ACC112 (cell line): ENCODE measurements at regions not wholly inside any gene's neighbourhood (a gene's known extent, or its start where the extent isn't known, plus 50 kb on each side); places are given as distances from the start of the nearest gene placed in this dataset.
A peak's percentile ranks its signal among the peaks of the same experiment; 100 is the strongest.

Experiments used
- H2AFZ ChIP-seq: fragments of 200-600 bp; sonication (generic); one replicate; pipeline ENCODE4 v1.6.0; 2017; ENCODE audit warnings: antibody characterized with exemption, low read length; ENCODE audit not compliant: unreplicated experiment
- H3K27ac ChIP-seq: fragments of 200-600 bp; sonication (generic); 2 replicates; pipeline ENCODE4 v1.5.1; 2014; ENCODE audit warnings: low read depth, mild to moderate bottlenecking, antibody characterized with exemption, low read length, moderate library complexity
- H3K27me3 ChIP-seq: fragments of 200-600 bp; sonication (generic); 2 replicates; pipeline ENCODE4 v1.6.1; 2014; ENCODE audit warnings: mild to moderate bottlenecking, antibody characterized with exemption, low read length, moderate library complexity, mixed read lengths; ENCODE audit not compliant: insufficient read depth
- H3K36me3 ChIP-seq: fragments of 200-600 bp; sonication (generic); 2 replicates; pipeline ENCODE4 v1.6.1; 2016; ENCODE audit warnings: mild to moderate bottlenecking, antibody characterized with exemption, low read length, moderate library complexity, mixed read lengths; ENCODE audit not compliant: insufficient read depth
- H3K4me1 ChIP-seq: fragments of 200-600 bp; sonication (generic); one replicate; pipeline ENCODE4 v1.6.1; 2016; ENCODE audit warnings: low read length, mixed read lengths; ENCODE audit not compliant: insufficient read depth, unreplicated experiment, control insufficient read depth
- H3K4me3 ChIP-seq: fragments of 200-600 bp; sonication (generic); 2 replicates; pipeline ENCODE4 v1.5.1; 2014; ENCODE audit warnings: mild to moderate bottlenecking, low read depth, low read length
- H3K79me2 ChIP-seq: fragments of 200-600 bp; sonication (generic); one replicate; pipeline ENCODE4 v1.6.0; 2016; ENCODE audit warnings: low read length; ENCODE audit not compliant: control insufficient read depth, unreplicated experiment, insufficient read depth

DNA sequence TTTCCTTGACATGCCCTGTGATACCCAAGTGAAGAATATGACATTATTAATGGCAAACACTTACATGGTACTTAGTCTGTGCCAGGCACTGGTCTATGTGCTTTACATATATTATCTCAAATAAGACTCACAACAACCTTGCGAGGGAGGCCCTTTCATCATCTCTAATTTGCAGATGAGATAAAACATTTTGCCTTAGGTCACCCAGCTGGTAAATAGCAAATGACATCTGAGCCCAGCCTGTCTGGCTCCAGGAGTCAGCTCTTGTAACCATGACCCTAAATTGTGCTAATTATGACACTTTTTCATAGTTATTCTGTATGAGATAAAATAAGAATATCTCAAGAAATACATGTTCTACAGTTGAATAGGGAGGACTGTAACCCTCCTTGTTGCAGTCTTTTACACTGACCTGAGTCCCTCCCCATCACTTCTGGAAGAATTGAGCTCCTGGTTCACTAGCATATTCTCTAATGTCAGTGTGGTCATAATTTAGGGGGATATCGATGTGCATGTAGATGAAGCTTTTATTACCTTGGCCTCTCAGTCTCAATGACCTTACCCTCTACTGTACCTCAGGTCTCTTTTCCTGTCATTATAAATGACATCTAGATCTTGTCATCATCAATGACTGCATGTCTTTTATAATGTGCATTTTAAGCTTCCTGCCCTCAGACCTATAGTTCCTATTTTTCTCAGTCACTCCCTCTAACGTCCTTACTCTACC, 126.1 kb upstream of the HAPLN1 start:
- Histone ChIP-seq H3K4me1 (peaks cover 9% of the 10 kb centered on the region), H3K27me3 (no peaks in the 10 kb centered on the region), H2AFZ (no peak overlapping the region), H3K36me3 (no peaks in the 10 kb centered on the region), H3K27ac (no peak overlapping the region), H3K4me3 (no peak overlapping the region), H3K79me2 (no peaks in the 10 kb centered on the region)

DNA sequence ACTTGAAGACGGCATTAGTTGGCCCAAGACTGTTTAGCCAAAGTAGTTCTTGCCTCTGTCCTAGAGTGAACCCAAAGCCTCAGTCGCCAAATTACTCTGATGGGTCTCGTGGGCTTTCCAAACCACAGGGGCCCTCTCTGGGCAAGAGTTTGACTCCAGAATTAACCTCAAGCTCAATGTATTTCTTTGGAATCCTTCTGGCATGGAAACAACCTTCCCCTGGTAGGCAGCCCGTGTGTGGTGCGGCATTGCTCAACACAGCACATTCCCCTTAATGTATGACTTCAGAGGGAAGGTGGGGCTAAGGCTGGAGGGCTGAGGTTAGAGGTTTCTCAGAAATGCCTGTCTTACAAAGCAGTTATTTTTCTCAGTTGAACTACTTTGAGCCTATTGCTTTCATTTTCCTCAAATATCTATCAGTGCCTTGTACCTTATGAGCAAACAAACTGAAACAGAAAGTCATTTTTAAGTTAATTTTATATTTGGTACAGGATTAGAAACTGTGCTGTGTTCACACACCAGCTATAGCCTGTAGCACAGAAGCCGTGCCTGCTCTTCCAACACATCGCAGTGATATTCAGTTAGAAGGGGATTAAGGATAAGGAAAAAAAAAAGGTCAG, 123.9 kb upstream of the HAPLN1 start:
- Histone ChIP-seq H3K27ac (peak overlapping the region; percentile 25; the same call in 1 of the 2 replicates), H3K4me1 (peaks cover 9% of the 10 kb centered on the region), H2AFZ (peak overlapping the region; percentile 11), H3K27me3 (no peaks in the 10 kb centered on the region), H3K4me3 (peak overlapping the region; percentile 51), H3K36me3 (no peaks in the 10 kb centered on the region), H3K79me2 (no peaks in the 10 kb centered on the region)

DNA sequence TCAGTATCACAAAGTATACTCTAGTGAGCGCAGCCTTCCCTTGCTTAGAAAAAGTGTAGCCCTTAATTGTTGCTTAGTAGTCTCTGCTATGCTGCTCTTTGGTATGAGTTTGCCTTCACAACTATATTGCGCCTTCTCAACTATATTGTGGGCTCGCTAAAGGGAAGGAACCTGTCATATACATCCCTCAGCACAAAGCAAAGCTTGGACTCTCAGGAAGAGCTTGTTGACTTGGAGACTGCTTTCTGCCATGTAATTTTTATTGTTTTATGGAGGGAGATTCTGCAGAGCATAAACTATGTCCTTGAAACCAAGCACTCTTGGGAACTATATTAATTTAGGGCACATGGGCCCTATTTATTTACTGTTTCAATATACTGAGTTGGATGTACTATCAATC, 119.1 kb upstream of the HAPLN1 start:
- no peaks in the 10 kb centered on the region for H3K36me3 ChIP-seq
- H2AFZ ChIP-seq = no peak overlapping the region
- H3K79me2 ChIP-seq = no peaks in the 10 kb centered on the region
- no peaks in the 10 kb centered on the region for H3K27me3 ChIP-seq
- no peak overlapping the region for H3K4me3 ChIP-seq
- H3K4me1 ChIP-seq = peaks cover 6% of the 10 kb centered on the region
- no peak overlapping the region for H3K27ac ChIP-seq

GRCh38 chr5:83839256-83839655, 118.6 kb upstream of the HAPLN1 start:
- H3K79me2 ChIP-seq = no peaks in the 10 kb centered on the region
- no peak overlapping the region for H3K27ac ChIP-seq
- H3K36me3 ChIP-seq = no peaks in the 10 kb centered on the region
- no peak overlapping the region for H2AFZ ChIP-seq
- no peaks in the 10 kb centered on the region for H3K27me3 ChIP-seq
- H3K4me1 ChIP-seq = peaks cover 3% of the 10 kb centered on the region
- H3K4me3 ChIP-seq = no peak overlapping the region

GRCh38 chr5:83837265-83837907, 116.7 kb upstream of the HAPLN1 start:
- Histone ChIP-seq H3K27me3 (no peaks in the 10 kb centered on the region), H2AFZ (peak overlapping the region; percentile 14), H3K4me3 (no peak overlapping the region), H3K36me3 (no peaks in the 10 kb centered on the region), H3K79me2 (no peaks in the 10 kb centered on the region), H3K4me1 (no peaks in the 10 kb centered on the region), H3K27ac (no peak overlapping the region)

DNA sequence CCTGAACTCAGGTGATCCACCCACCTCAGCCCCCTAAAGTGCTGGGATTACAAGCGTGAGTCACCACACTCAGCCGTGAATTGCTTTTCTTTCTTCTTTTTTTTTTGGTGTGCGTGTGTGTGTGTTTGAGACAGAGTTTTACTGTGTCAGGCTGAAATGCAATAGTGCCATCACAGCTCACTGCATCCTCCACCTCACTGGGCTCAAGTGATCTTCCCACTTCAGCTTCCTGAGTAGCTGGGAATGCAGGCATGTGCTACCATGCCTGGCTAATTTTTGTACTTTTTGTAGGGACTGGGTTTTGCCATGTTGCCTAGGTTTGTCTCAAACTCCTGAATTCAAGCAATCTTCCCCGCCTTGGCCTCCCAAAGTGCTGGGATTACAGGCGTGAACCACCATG, 113.7 kb upstream of the HAPLN1 start:
- no peak overlapping the region for H2AFZ ChIP-seq
- no peak overlapping the region for H3K4me3 ChIP-seq
- H3K36me3 ChIP-seq = no peaks in the 10 kb centered on the region
- no peaks in the 10 kb centered on the region for H3K79me2 ChIP-seq
- H3K27me3 ChIP-seq = no peaks in the 10 kb centered on the region
- H3K27ac ChIP-seq = no peak overlapping the region
- H3K4me1 ChIP-seq = no peaks in the 10 kb centered on the region

DNA sequence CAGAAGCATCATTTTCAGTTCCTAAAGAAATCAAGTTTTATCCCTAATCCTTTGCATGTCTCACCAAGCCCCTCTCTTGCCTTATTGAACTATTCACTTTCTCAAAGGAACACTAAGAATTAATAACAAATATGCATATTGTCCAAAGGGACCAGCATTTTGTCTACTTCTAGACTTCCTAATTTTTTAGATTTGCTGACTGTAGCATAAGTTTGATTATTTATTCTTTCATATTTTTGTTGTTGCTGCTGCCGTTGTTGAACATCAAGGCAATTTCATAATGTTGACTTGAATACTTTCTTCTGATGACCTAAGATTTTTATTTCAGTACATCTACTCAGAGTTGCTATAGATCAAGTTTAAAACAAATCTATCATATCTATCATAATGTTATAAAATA, 111.2 kb upstream of the HAPLN1 start:
- H3K4me1 ChIP-seq = peaks cover 6% of the 10 kb centered on the region
- no peak overlapping the region for H2AFZ ChIP-seq

DNA sequence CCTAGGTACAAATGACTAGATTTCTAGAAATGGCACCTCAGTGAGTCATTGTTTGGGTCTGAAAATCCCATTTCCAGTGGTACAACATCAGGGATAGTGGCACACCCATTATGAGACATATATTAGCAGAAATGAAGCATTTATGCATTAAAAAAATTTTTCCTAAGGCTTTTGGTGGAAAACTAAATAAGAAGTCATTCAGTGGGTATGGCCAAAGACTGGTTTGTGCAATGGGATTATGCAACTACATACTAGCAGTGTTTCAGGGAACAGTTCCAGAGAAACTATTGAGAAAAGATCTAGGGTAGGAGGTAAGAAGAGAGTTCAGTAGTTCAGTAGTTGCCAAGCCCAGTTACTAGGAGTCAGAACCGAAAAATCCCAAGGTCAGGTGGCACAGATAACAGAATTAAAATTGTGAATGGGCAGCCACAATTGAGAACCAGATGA, 106.5 kb upstream of the HAPLN1 start:
- Histone ChIP-seq H3K4me1 (peaks cover 6% of the 10 kb centered on the region), H3K36me3 (no peaks in the 10 kb centered on the region), H2AFZ (no peak overlapping the region), H3K27ac (peak overlapping the region; percentile 62), H3K4me3 (no peak overlapping the region), H3K79me2 (no peaks in the 10 kb centered on the region), H3K27me3 (no peaks in the 10 kb centered on the region)

More for the DNA sequence above, 111.2 kb upstream of the HAPLN1 start:
- Histone ChIP-seq H3K79me2 (no peaks in the 10 kb centered on the region), H3K4me3 (no peak overlapping the region), H3K27ac (no peak overlapping the region), H3K27me3 (no peaks in the 10 kb centered on the region), H3K36me3 (no peaks in the 10 kb centered on the region)

DNA sequence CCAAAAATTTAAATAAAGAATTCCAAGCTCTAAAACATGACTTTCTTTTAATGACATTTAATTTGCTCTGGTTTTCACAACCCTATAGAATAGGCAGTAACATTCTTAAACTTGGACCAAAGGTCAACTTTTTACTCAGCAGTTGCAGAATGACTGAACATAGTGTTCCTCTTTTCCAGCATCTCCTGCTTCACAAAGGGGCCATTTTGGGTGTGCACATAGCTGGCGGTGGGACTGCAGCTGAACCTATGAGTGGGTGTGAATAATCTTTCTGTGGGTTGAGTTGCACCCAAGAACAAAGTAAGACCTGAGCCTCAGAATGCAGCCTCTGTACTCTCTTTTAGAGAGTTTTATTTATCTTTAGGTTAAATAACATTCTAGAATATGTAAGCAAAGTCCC, 96.9 kb upstream of the HAPLN1 start:
- no peak overlapping the region for H3K4me3 ChIP-seq

DNA sequence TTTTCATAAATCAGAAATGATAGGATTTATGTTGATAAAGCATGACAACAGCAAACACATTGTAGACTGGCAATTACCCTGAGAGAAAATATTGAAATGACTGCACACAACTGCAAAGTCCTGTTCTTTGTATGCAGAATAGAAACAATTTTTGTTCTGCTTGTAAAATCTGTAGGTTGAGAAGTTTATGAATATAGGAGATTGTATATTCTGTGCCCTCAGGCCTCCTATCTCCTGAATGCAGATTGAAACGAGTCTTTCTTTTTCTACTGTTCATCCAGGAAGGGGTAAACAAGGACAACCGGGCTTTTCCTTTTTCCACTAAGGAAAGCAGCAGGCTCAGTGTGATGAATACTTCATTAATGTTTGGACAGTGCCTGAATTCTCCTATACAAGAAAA, 95.0 kb upstream of the HAPLN1 start:
- no peak overlapping the region for H3K27ac ChIP-seq
- H3K4me1 ChIP-seq = no peaks in the 10 kb centered on the region
- no peak overlapping the region for H3K4me3 ChIP-seq
- H2AFZ ChIP-seq = no peak overlapping the region
- H3K79me2 ChIP-seq = no peaks in the 10 kb centered on the region
- no peaks in the 10 kb centered on the region for H3K27me3 ChIP-seq
- no peaks in the 10 kb centered on the region for H3K36me3 ChIP-seq

More for the DNA sequence above, 96.9 kb upstream of the HAPLN1 start:
- Histone ChIP-seq H2AFZ (no peak overlapping the region), H3K4me1 (no peaks in the 10 kb centered on the region), H3K79me2 (no peaks in the 10 kb centered on the region), H3K27me3 (no peaks in the 10 kb centered on the region), H3K36me3 (no peaks in the 10 kb centered on the region), H3K27ac (no peak overlapping the region)

DNA sequence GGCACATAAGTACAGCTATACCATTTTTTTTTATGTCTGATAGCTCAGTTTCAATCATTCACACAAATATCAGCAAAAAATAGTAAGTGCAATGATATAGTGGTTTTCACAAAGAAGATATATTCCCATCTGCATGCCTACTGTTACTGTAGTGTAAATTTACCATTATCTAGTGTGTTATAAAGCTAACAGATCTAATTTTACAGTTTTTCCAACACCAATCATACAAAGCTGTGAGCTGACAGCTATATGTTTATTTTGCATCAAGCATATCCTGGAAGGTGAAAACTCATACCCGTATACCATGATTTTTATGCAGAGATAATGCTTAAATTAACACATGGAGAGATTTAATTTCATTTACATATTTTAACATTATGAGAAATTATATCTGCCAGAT, 89.9 kb upstream of the HAPLN1 start:
- no peaks in the 10 kb centered on the region for H3K4me1 ChIP-seq
- no peaks in the 10 kb centered on the region for H3K27me3 ChIP-seq
- H3K36me3 ChIP-seq = no peaks in the 10 kb centered on the region
- no peak overlapping the region for H3K4me3 ChIP-seq
- no peak overlapping the region for H2AFZ ChIP-seq
- H3K79me2 ChIP-seq = no peaks in the 10 kb centered on the region
- H3K27ac ChIP-seq = no peak overlapping the region
